ENCODE measurements at regions not wholly inside any gene's neighbourhood (a gene's known extent, or its start where the extent isn't known, plus 50 kb on each side); places are given as distances from the start of the nearest gene placed in this dataset.

DNA sequence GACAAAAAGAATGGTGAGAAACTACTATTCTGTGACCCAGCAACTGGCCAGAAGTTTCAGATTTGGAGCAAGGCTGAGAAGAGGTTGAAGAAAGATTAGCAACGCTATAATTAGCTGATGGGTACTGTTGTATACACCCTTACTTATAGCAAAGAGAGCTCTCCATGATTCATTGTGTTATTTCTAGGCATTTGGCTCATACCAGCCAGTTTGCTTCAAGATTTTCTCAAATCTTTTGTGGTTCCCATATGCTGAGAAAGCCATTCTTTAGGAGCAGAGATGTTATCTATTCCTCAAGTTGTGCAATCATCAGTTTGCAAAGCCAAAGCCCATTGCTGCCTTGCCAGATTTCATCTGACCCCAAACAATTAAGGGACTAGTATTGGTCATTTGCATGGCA is 179.4 kb downstream of the ETS1 start:
- DNase-seq (ENCODE audit: low spot score) = no peak
- TF ChIP-seq, protein P1, sequence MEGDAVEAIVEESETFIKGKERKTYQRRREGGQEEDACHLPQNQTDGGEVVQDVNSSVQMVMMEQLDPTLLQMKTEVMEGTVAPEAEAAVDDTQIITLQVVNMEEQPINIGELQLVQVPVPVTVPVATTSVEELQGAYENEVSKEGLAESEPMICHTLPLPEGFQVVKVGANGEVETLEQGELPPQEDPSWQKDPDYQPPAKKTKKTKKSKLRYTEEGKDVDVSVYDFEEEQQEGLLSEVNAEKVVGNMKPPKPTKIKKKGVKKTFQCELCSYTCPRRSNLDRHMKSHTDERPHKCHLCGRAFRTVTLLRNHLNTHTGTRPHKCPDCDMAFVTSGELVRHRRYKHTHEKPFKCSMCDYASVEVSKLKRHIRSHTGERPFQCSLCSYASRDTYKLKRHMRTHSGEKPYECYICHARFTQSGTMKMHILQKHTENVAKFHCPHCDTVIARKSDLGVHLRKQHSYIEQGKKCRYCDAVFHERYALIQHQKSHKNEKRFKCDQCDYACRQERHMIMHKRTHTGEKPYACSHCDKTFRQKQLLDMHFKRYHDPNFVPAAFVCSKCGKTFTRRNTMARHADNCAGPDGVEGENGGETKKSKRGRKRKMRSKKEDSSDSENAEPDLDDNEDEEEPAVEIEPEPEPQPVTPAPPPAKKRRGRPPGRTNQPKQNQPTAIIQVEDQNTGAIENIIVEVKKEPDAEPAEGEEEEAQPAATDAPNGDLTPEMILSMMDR (IDR thresholded peaks at IDR 0.05; ENCODE audit: extremely low read depth, missing control alignments) = no peak

DNA sequence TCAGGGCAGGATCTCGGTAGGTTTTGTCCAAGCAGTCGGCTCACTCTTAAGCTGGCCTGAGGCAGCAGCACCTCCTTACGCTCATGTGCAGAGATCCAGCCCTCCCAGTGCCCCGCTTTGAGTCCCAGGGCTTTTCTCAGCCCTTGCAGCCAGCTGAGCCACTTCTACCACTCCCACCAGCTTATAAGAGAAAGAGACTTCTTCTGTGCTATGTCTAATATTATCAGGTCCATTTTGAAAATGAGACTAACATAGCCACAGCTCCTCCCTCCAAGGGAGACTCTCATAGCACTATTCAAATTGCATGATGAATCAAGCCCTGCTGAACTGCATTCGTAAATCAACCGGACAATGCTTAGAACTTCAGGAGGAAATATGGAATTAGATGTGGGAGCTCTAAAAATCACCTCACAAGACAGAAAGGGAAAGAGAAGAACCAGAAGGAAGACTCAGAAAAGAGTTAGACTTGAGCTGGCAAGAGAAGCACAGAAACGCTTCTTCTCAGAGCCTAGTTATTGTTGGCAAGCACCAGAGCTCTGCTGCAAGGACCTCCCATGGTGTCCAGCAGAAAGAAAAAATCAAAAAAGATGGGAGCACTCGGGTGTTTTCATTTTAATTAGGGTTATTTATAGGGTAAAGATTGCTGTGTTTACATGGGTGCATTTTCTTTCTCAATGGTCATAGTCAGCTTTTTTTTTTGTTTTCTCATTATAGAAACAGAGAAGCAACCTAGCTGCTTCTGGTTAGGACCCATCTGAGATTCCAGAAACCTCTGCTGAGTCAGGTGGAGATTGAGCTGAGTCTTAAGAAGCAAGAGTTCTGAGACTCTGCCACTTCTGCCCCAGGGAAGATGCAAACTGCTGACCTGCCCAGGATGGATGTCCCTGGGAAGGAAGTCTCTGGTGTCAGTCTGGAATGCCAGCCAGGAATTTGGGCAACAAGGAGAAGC is 181.4 kb downstream of the ETS1 start:
- DNase-seq (ENCODE audit: low spot score) = no peak
- TF ChIP-seq, protein P1 (IDR thresholded peaks at IDR 0.05; ENCODE audit: extremely low read depth, missing control alignments) = no peak

DNA sequence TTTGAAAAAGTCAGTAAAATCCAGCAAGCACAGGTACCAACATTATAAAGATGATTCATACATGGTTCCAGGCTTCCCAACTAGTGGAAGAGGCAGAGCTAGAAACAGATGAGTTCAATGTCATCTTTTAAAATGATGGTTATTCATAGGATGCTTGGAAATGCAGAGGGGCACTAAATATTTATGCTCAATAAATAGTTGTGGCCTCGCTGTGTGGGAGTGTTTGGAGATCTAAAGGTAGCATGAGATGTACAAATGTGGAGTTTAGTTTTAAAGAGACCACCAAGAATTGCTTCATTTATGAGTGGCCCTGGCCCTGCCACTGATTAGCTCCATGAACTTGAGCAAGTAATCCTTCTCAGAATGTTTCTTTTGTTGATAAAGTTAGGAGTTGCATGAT is 182.2 kb downstream of the ETS1 start:
- TF ChIP-seq, protein P1 (IDR thresholded peaks at IDR 0.05; ENCODE audit: extremely low read depth, missing control alignments) = no peak
- no peak for DNase-seq (ENCODE audit: low spot score)

DNA sequence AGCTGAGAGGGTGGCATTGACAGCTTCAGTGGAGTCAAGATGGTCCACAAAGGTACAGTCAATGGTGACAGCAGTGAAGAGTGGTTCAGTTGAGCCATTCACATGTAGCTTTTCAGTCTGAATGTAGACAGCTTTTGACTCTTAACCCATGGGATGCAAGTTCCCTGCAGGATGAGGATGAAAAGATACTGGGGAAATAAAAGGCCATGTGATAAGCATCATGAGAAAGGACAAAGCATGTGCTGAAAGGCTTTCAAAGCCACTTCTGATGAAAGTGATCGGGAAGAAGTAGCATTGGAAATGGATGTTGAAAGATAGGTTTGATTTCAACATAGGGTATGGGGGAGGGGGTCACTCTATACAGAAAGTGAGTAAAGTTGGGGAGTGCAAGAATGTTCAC is 182.9 kb downstream of the ETS1 start:
- TF ChIP-seq, protein P1 (IDR thresholded peaks at IDR 0.05; ENCODE audit: extremely low read depth, missing control alignments) = no peak
- no peak for DNase-seq (ENCODE audit: low spot score)

DNA sequence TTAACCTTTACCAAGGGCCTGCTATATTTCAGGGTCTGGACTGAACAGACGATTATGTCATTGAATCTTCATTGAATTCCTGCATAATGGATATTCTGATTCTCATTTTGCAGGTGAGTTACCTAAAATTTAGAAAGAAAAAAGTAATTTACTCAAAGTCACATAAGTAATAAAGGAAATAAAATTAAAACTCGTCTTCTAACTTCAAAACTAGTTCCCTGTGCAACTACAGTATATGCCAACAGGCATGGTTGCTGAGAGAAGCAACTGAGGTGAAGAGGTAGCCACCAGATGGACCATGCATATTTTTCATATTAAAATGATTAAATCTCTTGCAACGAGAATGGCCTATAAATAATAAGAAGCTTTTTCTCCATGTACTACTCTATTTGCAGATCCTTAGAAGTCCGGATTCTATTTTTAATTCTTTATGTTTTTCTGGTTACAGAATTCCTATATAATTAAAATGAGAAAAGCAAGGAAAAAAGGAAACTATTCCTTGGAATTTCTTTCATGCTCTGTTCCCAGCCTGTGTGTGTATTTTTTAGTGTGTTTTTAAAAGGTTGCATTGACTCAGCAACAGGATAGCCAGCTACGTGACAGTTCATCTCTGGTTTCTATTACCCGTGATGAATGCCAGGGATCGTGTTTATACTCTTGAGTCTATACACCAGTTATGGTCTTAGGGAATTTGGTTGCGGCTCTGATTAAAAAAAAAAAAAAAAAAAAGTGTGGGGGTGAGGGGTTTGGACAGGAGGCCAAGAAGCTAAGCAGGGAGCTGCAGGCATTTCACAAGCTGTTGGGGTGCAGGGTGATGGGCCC is 186.8 kb downstream of the ETS1 start:
- TF ChIP-seq, protein P1 (IDR thresholded peaks at IDR 0.05; ENCODE audit: extremely low read depth, missing control alignments) = no peak
- DNase-seq (ENCODE audit: low spot score) = no peak

DNA sequence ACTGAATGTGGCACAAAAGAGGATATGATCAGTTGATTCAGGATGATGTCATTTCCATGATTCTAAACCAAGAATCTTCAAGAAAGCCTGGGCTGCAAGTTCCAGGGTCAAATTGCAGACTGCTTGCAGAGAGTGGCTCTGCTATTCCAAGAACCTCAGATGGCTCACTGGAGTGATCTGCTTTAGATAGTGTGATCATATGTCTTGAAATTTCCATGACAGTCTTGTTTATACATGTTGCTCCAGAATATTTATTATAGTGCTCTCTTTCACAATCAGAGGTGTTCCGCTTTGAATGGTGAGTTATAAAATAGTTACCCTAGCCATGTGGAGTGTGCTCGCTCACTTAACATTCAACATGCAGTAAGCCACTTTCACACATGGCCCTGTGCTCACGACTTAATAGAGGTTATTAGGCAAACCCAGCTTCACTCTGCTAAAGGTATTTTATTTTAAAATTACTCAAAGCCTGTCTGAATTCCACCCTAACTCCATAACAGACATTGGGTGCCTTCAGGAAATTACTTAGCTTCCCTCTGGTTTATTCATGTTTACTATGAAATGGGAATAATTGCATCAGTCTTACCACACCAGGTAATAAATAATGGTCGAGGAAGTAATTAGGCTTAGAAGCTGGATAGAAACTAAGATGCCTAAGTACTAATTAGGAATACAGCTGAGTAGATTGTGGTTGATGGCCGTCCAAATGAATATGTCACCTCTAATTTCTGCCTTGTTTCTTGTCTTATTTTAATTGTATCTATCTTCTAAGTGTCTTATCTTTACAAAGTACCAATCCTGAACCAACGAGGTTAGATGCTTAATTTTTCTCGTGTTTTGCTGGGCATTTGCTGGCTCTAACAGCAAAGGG is 187.9 kb downstream of the ETS1 start:
- TF ChIP-seq, protein P1 (IDR thresholded peaks at IDR 0.05; ENCODE audit: extremely low read depth, missing control alignments) = no peak
- no peak for DNase-seq (ENCODE audit: low spot score)

All from GM20000 (cell line).